SK-N-SH treated with all-trans-retinoic acid at 6 μM for 48 hours (cell line): ENCODE measurements at regions not wholly inside any gene's neighbourhood (a gene's known extent, or its start where the extent isn't known, plus 50 kb on each side); places are given as distances from the start of the nearest gene placed in this dataset.
"Not testable (repeated sequence)": the region's sequence is repeated elsewhere in the genome, so short reads cannot be mapped to it uniquely, and the experiment has no call there.

Experiments
- ATAC-seq: fragments of 200-7000 bp; cut with Tn5 transposase; 3 replicates; pipeline ENCODE4 v1.9.1; 2020; ENCODE audit warnings: mild to moderate bottlenecking, moderate library complexity
- ARNTL ChIP-seq: fragments of 450-650 bp; formaldehyde crosslinking; IDR thresholded peaks from 2 replicates; pipeline ENCODE4 v1.5.0; 2020; ENCODE audit warnings: low read depth, mild to moderate bottlenecking, moderate library complexity, borderline replicate concordance
- BACH2 ChIP-seq: fragments of 250-450 bp; sonication (Bioruptor Pico); IDR thresholded peaks from 2 replicates; pipeline ENCODE4 v1.9.0; 2021; ENCODE audit warnings: mild to moderate bottlenecking, borderline replicate concordance
- CSDC2 ChIP-seq: fragments of 250-450 bp; sonication (Bioruptor Pico); IDR thresholded peaks from 2 replicates; pipeline ENCODE4 v1.5.0; 2020; ENCODE audit warnings: mild to moderate bottlenecking, moderate library complexity
- CSRNP3 ChIP-seq: fragments of 250-450 bp; sonication (Bioruptor Pico); IDR thresholded peaks from 2 replicates; pipeline ENCODE4 v1.5.1; 2021; ENCODE audit warnings: mild to moderate bottlenecking, moderate library complexity
- GLIS3 ChIP-seq: fragments of 250-450 bp; sonication (Bioruptor Pico); IDR thresholded peaks from 2 replicates; pipeline ENCODE4 v1.5.0; 2020; ENCODE audit warnings: mild to moderate bottlenecking, moderate library complexity
- ISL1 ChIP-seq: fragments of 250-450 bp; sonication (Bioruptor Pico); IDR thresholded peaks from 2 replicates; pipeline ENCODE4 v2.1.2; 2022; ENCODE audit warnings: mild to moderate bottlenecking, moderate library complexity
- OSR1 ChIP-seq: fragments of 250-450 bp; sonication (Bioruptor Pico); IDR thresholded peaks from 2 replicates; pipeline ENCODE4 v1.8.0; 2022; ENCODE audit warnings: moderate library complexity, mild to moderate bottlenecking, inconsistent platforms
- PATZ1 ChIP-seq: fragments of 250-450 bp; sonication (Bioruptor Pico); IDR thresholded peaks from 2 replicates; pipeline ENCODE4 v1.8.0; 2020; ENCODE audit warnings: mild to moderate bottlenecking, moderate library complexity, borderline replicate concordance
- PPARA ChIP-seq: fragments of 250-450 bp; sonication (Bioruptor Pico); IDR thresholded peaks from 2 replicates; pipeline ENCODE4 v1.5.0; 2020; ENCODE audit warnings: mild to moderate bottlenecking, borderline replicate concordance
- RARB ChIP-seq: fragments of 250-450 bp; sonication (Bioruptor Pico); IDR thresholded peaks from 2 replicates; pipeline ENCODE4 v1.8.0; 2021; ENCODE audit warnings: mild to moderate bottlenecking, moderate library complexity
- SNAI2 ChIP-seq: fragments of 250-450 bp; sonication (Bioruptor Pico); IDR thresholded peaks from 2 replicates; pipeline ENCODE4 v1.5.0; 2020; ENCODE audit warnings: mild to moderate bottlenecking, moderate library complexity
- TCF4 ChIP-seq: fragments of 250-450 bp; sonication (Bioruptor Pico); IDR thresholded peaks from 2 replicates; pipeline ENCODE4 v1.8.0; 2021; ENCODE audit warnings: mild to moderate bottlenecking, moderate library complexity, borderline replicate concordance
- TOX ChIP-seq: fragments of 250-450 bp; sonication (Bioruptor Pico); IDR thresholded peaks from 2 replicates; pipeline ENCODE4 v1.8.0; 2021; ENCODE audit warnings: mild to moderate bottlenecking, moderate library complexity, borderline replicate concordance
- TSHZ2 ChIP-seq: fragments of 250-450 bp; sonication (Bioruptor Pico); IDR thresholded peaks from 2 replicates; pipeline ENCODE4 v1.5.0; 2020; ENCODE audit warnings: mild to moderate bottlenecking, moderate library complexity
- ZNF565 ChIP-seq: fragments of 450-650 bp; formaldehyde crosslinking; conservative IDR thresholded peaks from 2 replicates; pipeline ENCODE4 v1.5.0; 2020; ENCODE audit warnings: low read depth, mild to moderate bottlenecking, moderate library complexity
- ZNF8 ChIP-seq: fragments of 450-650 bp; formaldehyde crosslinking; IDR thresholded peaks from 2 replicates; pipeline ENCODE4 v1.5.0; 2020; ENCODE audit warnings: mild to moderate bottlenecking, moderate library complexity
- TF ChIP-seq, protein P1 (sequence below): fragments of 250-450 bp; sonication (Bioruptor Pico); IDR thresholded peaks from 2 replicates; pipeline ENCODE4 v1.5.1; 2020; ENCODE audit warnings: low read depth, mild to moderate bottlenecking, moderate library complexity

DNA sequence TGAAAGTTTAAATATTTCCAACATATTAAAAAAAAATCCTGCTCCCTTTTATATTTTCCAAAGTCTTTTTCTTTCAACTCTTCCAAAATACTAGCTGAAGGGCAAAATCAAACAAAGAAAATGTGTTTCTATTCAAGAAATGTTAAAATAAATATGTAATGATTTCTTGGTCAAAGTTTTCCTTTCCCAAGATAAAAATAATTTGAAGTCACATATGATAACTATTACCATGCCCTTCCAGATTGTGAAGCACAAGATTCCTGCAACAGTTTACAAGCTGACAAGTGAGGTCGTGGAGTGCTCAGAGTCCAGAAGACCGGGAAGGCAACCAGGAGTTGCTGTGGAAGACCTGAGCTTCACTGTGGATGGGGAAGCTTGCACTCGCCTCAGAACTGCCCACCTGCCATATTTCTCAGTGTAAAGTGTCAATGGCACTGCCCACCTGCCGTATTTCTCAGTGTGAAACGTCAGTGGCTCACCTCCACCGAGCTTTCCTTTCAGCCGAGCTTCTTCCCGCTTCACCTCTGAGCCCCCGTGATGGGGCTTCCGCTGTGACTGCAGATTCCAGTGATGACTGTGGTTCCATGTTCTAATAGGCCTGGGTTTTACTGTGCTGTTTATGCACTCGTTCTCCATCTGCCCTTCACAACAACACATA lies 160.5 kb downstream of the THBS2 start:
- ATAC-seq = no peak
- TF ChIP-seq ARNTL (CRISPR knock-in tag) = no peak

GRCh38 chr6:169092375-169092774 lies 161.3 kb downstream of the THBS2 start:
- TF ChIP-seq GLIS3 (CRISPR knock-in tag) = no peak
- no peak for TF ChIP-seq RARB (CRISPR knock-in tag)
- ATAC-seq = no peak

- ATAC-seq = not testable (repeated sequence)
Observed at GRCh38 chr6:169090514-169091127, 163.0 kb downstream of the THBS2 start.

DNA sequence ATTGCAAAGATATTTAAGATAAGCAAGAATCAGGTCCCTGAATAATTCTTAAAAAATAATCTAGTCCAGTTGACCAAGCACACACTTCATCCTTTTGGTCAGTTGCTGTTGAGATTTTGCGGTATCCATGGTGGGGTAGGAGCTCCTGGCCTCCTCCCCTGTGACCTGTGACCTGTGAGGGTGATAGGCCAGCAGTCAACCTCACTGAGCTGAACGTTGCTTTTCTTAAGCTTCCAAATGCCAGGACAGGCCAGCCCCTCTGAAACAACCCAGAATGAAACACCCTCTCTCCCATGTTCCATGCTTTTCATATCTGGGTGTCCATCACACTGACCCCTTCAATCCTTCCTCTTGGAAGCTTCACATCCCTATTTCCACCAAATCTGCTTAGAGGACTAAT lies 164.9 kb downstream of the THBS2 start:
- no peak for ATAC-seq
- no peak for TF ChIP-seq TCF4
- TF ChIP-seq PATZ1 (CRISPR knock-in tag) = no peak
- TF ChIP-seq, protein P1, sequence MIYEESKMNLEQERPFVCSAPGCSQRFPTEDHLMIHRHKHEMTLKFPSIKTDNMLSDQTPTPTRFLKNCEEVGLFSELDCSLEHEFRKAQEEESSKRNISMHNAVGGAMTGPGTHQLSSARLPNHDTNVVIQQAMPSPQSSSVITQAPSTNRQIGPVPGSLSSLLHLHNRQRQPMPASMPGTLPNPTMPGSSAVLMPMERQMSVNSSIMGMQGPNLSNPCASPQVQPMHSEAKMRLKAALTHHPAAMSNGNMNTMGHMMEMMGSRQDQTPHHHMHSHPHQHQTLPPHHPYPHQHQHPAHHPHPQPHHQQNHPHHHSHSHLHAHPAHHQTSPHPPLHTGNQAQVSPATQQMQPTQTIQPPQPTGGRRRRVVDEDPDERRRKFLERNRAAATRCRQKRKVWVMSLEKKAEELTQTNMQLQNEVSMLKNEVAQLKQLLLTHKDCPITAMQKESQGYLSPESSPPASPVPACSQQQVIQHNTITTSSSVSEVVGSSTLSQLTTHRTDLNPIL (CRISPR knock-in tag) = no peak
- no peak for TF ChIP-seq ZNF8
- no peak for TF ChIP-seq CSRNP3 (CRISPR knock-in tag)
- TF ChIP-seq PPARA (CRISPR knock-in tag) = no peak
- no peak for TF ChIP-seq TSHZ2 (CRISPR knock-in tag)
- TF ChIP-seq TOX (CRISPR knock-in tag) = no peak
- no peak for TF ChIP-seq GLIS3 (CRISPR knock-in tag)

- 0 out of 3 replicates have a peak, but pooled peaks have one; percentile 27 for ATAC-seq
- no peak for TF ChIP-seq SNAI2 (CRISPR knock-in tag)
- TF ChIP-seq PATZ1 (CRISPR knock-in tag) = no peak
- TF ChIP-seq ISL1 (CRISPR knock-in tag) = no peak
- TF ChIP-seq OSR1 (CRISPR knock-in tag) = no peak
- TF ChIP-seq CSDC2 (CRISPR knock-in tag) = no peak
- no peak for TF ChIP-seq BACH2 (CRISPR knock-in tag)
- TF ChIP-seq TSHZ2 (CRISPR knock-in tag) = no peak
- no peak for TF ChIP-seq ZNF565
Observed at GRCh38 chr6:169087443-169088041, 166.1 kb downstream of the THBS2 start.

DNA sequence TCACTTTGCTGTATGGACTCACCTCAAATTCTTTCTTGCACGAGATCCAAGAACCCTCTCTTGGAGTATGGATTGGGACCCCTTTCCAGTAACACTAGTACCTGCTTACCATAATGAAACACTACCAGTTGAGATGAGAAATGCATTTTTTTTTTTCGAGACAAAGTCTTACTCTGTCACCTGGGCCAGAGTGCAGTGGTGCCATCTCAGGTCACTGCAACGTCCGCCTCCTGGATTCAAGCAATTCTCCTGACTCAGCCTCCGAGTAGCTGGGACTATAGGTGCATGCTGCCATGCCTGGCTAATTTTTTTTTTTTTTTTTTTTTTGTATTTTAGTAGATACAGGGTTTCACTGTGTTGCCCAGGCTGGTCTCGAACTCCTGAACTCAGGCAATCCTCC lies 167.0 kb downstream of the THBS2 start:
- ATAC-seq = not testable (repeated sequence)
